ENCODE measurements at regions not wholly inside any gene's neighbourhood (a gene's known extent, or its start where the extent isn't known, plus 50 kb on each side); places are given as distances from the start of the nearest gene placed in this dataset.

DNA sequence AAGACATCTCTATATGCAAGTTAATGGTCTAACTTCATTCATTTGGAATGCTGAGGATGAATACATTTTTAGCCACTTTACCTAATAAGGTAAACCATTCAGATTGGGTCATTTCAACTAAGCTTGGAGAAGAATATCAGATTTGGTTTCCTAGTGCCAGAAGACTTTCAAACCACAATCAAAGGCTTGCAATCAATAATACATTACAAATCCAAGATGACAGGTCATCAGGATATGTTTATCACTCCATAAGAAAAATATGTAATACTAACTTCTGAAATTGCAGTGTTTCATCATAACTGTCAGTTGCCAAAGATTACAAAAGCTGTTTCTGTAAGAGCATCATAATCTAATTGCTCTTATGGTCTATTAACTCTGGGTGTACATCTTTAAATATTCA, 654.0 kb downstream of the COL12A1 start:
- peak; percentile 51 for DNase-seq (ENCODE audit: low read depth)
- Mint-ChIP-seq H3K27me3 (ENCODE audit: low read depth, unreplicated experiment) (peaks cover 2% of the 10 kb centered on the region), H3K4me1 (ENCODE audit: low read depth, unreplicated experiment) (peaks cover 13% of the 10 kb centered on the region), H3K4me3 (ENCODE audit: unreplicated experiment) (no peak overlapping the region), H3K9me3 (ENCODE audit: unreplicated experiment) (peaks cover 9% of the 10 kb centered on the region), H3K36me3 (ENCODE audit: low read depth, unreplicated experiment) (peaks cover 3% of the 10 kb centered on the region), H3K27ac (ENCODE audit: unreplicated experiment) (no peak overlapping the region)
- no peak overlapping the region for H3K4me2 ChIP-seq (ENCODE audit: low read length)
- no peak overlapping the region for H3K9ac ChIP-seq (ENCODE audit: low read length)
- no peak overlapping the region for H3K4me3 ChIP-seq (ENCODE audit: insufficient read depth, low read depth, low read length)
- H3K36me3 ChIP-seq (ENCODE audit: insufficient read depth, low read length), result no peaks in the 10 kb centered on the region
- H3K9me3 ChIP-seq (ENCODE audit: insufficient read depth, low read depth, low read length), result no peaks in the 10 kb centered on the region
- peak; percentile 56 for FAIRE-seq
- H3K27me3 ChIP-seq (ENCODE audit: insufficient read depth, low read length), result no peaks in the 10 kb centered on the region
- TF ChIP-seq EZH2 (IDR thresholded peaks at IDR 0.05; ENCODE audit: insufficient read depth, low read length) (no peak), CTCF (IDR thresholded peaks at IDR 0.05; ENCODE audit: insufficient read depth, low read depth, low read length) (no peak)
- H4K20me1 ChIP-seq (ENCODE audit: insufficient read depth, low read length), result no peaks in the 10 kb centered on the region
- no peak overlapping the region for H3K27ac ChIP-seq (ENCODE audit: low read depth, low read length)
- no peak overlapping the region for H2AFZ ChIP-seq (ENCODE audit: low read depth, low read length)
- no peaks in the 10 kb centered on the region for H3K79me2 ChIP-seq (ENCODE audit: insufficient read depth, low read length)
- no peaks in the 10 kb centered on the region for H3K4me1 ChIP-seq (ENCODE audit: insufficient read depth, low read length)

DNA sequence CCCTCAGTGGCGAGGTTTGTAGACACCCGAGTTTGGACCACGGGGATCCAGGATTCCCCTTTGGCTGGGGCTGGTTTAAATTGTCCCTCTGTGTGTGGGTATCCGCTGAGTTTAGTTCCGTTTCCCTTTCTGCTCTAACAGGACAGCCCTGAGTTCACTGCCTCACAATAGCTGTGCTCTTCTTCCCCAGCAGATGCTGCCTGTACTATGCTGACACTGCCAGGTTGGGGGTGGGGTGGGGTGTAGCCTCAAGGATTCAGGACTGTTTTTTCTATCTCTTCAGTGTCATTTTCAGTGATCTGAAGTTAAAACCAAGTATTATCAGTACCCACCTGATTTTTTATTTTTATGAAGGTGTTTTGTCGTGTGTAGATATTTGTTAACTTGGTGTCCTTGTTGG, 655.0 kb downstream of the COL12A1 start:
- DNase-seq (ENCODE audit: low read depth) (no peak), FAIRE-seq (no peak)
- no peaks in the 10 kb centered on the region for H3K4me1 ChIP-seq (ENCODE audit: insufficient read depth, low read length)
- H4K20me1 ChIP-seq (ENCODE audit: insufficient read depth, low read length), result no peaks in the 10 kb centered on the region
- Mint-ChIP-seq H3K27me3 (ENCODE audit: low read depth, unreplicated experiment) (peaks cover under 1% of the 10 kb centered on the region), H3K36me3 (ENCODE audit: low read depth, unreplicated experiment) (peaks cover 2% of the 10 kb centered on the region), H3K9me3 (ENCODE audit: unreplicated experiment) (peaks cover 9% of the 10 kb centered on the region), H3K4me1 (ENCODE audit: low read depth, unreplicated experiment) (peaks cover 13% of the 10 kb centered on the region), H3K4me3 (ENCODE audit: unreplicated experiment) (no peak overlapping the region), H3K27ac (ENCODE audit: unreplicated experiment) (peak overlapping the region; percentile 64)
- H3K79me2 ChIP-seq (ENCODE audit: insufficient read depth, low read length), result no peaks in the 10 kb centered on the region
- no peak for TF ChIP-seq CTCF (IDR thresholded peaks at IDR 0.05; ENCODE audit: insufficient read depth, low read depth, low read length)
- no peak for TF ChIP-seq EZH2 (IDR thresholded peaks at IDR 0.05; ENCODE audit: insufficient read depth, low read length)
- H3K4me2 ChIP-seq (ENCODE audit: low read length), result no peak overlapping the region
- no peak overlapping the region for H3K4me3 ChIP-seq (ENCODE audit: insufficient read depth, low read depth, low read length)
- H3K27ac ChIP-seq (ENCODE audit: low read depth, low read length), result no peak overlapping the region
- H3K36me3 ChIP-seq (ENCODE audit: insufficient read depth, low read length), result no peaks in the 10 kb centered on the region
- H3K9ac ChIP-seq (ENCODE audit: low read length), result no peak overlapping the region
- H3K27me3 ChIP-seq (ENCODE audit: insufficient read depth, low read length), result no peaks in the 10 kb centered on the region
- no peaks in the 10 kb centered on the region for H3K9me3 ChIP-seq (ENCODE audit: insufficient read depth, low read depth, low read length)
- no peak overlapping the region for H2AFZ ChIP-seq (ENCODE audit: low read depth, low read length)

GRCh38 chr6:74549746-74550145, 656.1 kb downstream of the COL12A1 start:
- peaks cover 2% of the 10 kb centered on the region for H3K36me3 Mint-ChIP-seq (ENCODE audit: low read depth, unreplicated experiment)
- DNase-seq (ENCODE audit: low read depth), result no peak
- no peak overlapping the region for H2AFZ ChIP-seq (ENCODE audit: low read depth, low read length)
- H3K36me3 ChIP-seq (ENCODE audit: insufficient read depth, low read length), result no peaks in the 10 kb centered on the region
- H3K27ac Mint-ChIP-seq (ENCODE audit: unreplicated experiment), result no peak overlapping the region
- peaks cover 13% of the 10 kb centered on the region for H3K4me1 Mint-ChIP-seq (ENCODE audit: low read depth, unreplicated experiment)
- no peak overlapping the region for H3K4me3 Mint-ChIP-seq (ENCODE audit: unreplicated experiment)
- no peak for TF ChIP-seq EZH2 (IDR thresholded peaks at IDR 0.05; ENCODE audit: insufficient read depth, low read length)
- no peak for TF ChIP-seq CTCF (IDR thresholded peaks at IDR 0.05; ENCODE audit: insufficient read depth, low read depth, low read length)
- H3K27ac ChIP-seq (ENCODE audit: low read depth, low read length), result no peak overlapping the region
- no peak overlapping the region for H3K9ac ChIP-seq (ENCODE audit: low read length)
- H3K79me2 ChIP-seq (ENCODE audit: insufficient read depth, low read length), result no peaks in the 10 kb centered on the region
- H3K27me3 ChIP-seq (ENCODE audit: insufficient read depth, low read length), result no peaks in the 10 kb centered on the region
- FAIRE-seq, result no peak
- H3K4me1 ChIP-seq (ENCODE audit: insufficient read depth, low read length), result no peaks in the 10 kb centered on the region
- H4K20me1 ChIP-seq (ENCODE audit: insufficient read depth, low read length), result no peaks in the 10 kb centered on the region
- no peak overlapping the region for H3K4me3 ChIP-seq (ENCODE audit: insufficient read depth, low read depth, low read length)
- no peaks in the 10 kb centered on the region for H3K27me3 Mint-ChIP-seq (ENCODE audit: low read depth, unreplicated experiment)
- peaks cover 15% of the 10 kb centered on the region for H3K9me3 Mint-ChIP-seq (ENCODE audit: unreplicated experiment)
- H3K4me2 ChIP-seq (ENCODE audit: low read length), result no peak overlapping the region
- H3K9me3 ChIP-seq (ENCODE audit: insufficient read depth, low read depth, low read length), result no peaks in the 10 kb centered on the region

Data from astrocyte (in vitro differentiated cells and primary cell).